OCI-LY7 (cell line): ENCODE measurements at regions not wholly inside any gene's neighbourhood (a gene's known extent, or its start where the extent isn't known, plus 50 kb on each side); places are given as distances from the start of the nearest gene placed in this dataset.

Experiments
- BruUV-seq: library from RNA; stranded (reverse); fragments of 400-500 nt; replicated peaks from 2 replicates; lab custom pipeline; 2021; lab: Mats Ljungman, UMichigan
- CTCF ChIA-PET: fragments of 300-600 bp; sonication (Branson Sonifier 250); formaldehyde crosslinking; loops from one replicate; lab custom pipeline; 2022; ENCODE audit warnings: antibody characterized with exemption; ENCODE audit not compliant: unreplicated experiment; lab: Charles Lee
- POLR2A ChIA-PET: fragments of 300-600 bp; sonication (Branson Sonifier 250); formaldehyde crosslinking; loops from one replicate; lab custom pipeline; 2022; ENCODE audit warnings: antibody characterized with exemption; lab: Charles Lee
- DNase-seq: peaks from one replicate; pipeline ENCODE4 v3.0.0-alpha.2; 2015; ENCODE audit warnings: low spot score
- H2AFZ ChIP-seq: fragments of 200-600 bp; sonication (generic), shearing (Covaris generic); 2 replicates; pipeline ENCODE4 v1.6.1; 2014; ENCODE audit warnings: mild to moderate bottlenecking, antibody characterized with exemption, low read length, moderate library complexity
- H3K27ac ChIP-seq: fragments of 200-600 bp; sonication (generic); 2 replicates; pipeline ENCODE4 v1.5.1; 2014; ENCODE audit warnings: mixed run types, low read depth, mild to moderate bottlenecking, moderate library complexity, low read length, inconsistent platforms; ENCODE audit not compliant: poor library complexity, severe bottlenecking
- H3K36me3 ChIP-seq: fragments of 200-600 bp; sonication (generic); 2 replicates; pipeline ENCODE4 v1.6.1; 2014; ENCODE audit warnings: mild to moderate bottlenecking, antibody characterized with exemption, low read length, moderate library complexity, mixed read lengths; ENCODE audit not compliant: insufficient read depth
- H3K4me1 ChIP-seq: fragments of 200-600 bp; sonication (generic); 2 replicates; pipeline ENCODE4 v1.5.1; 2014; ENCODE audit warnings: mild to moderate bottlenecking, low read length; ENCODE audit not compliant: insufficient read depth, poor library complexity, severe bottlenecking
- H3K4me2 ChIP-seq: fragments of 200-600 bp; sonication (generic); 2 replicates; pipeline ENCODE4 v1.6.1; 2014; ENCODE audit warnings: mild to moderate bottlenecking, low read length
- H3K4me3 ChIP-seq: fragments of 200-600 bp; sonication (generic); 2 replicates; pipeline ENCODE4 v1.5.1; 2014; ENCODE audit warnings: mild to moderate bottlenecking, low read depth, low read length; ENCODE audit not compliant: poor library complexity, severe bottlenecking
- H3K79me2 ChIP-seq: fragments of 200-600 bp; sonication (generic); 2 replicates; pipeline ENCODE4 v1.6.1; 2016; ENCODE audit warnings: low read depth, mild to moderate bottlenecking, low read length, moderate library complexity, mixed read lengths; ENCODE audit not compliant: insufficient read depth
- H3K9me2 ChIP-seq: fragments of 200-600 bp; sonication (generic); 2 replicates; pipeline ENCODE4 v1.6.1; 2016; ENCODE audit warnings: mild to moderate bottlenecking, low read length, mixed read lengths; ENCODE audit not compliant: insufficient read depth
- H3K9me3 ChIP-seq: fragments of 200-600 bp; sonication (generic); 2 replicates; pipeline ENCODE4 v1.6.1; 2014; ENCODE audit warnings: mild to moderate bottlenecking, mixed run types, low read length, mixed read lengths
- H4K20me1 ChIP-seq: fragments of 200-600 bp; sonication (generic); 2 replicates; pipeline ENCODE4 v1.6.1; 2014; ENCODE audit warnings: mild to moderate bottlenecking, antibody characterized with exemption, low read length, moderate library complexity, mixed read lengths; ENCODE audit not compliant: insufficient read depth
- EZH2phosphoT487 ChIP-seq: fragments of 200-600 bp; sonication (generic); IDR thresholded peaks from 2 replicates; pipeline ENCODE4 v1.6.1; 2018; ENCODE audit warnings: low read depth, borderline replicate concordance, mild to moderate bottlenecking, mixed run types, antibody characterized with exemption, low read length, moderate library complexity, mixed read lengths
- intact Hi-C: fragments of 100-400 bp; cut with micrococcal nuclease; formaldehyde crosslinking; loops from one replicate; pipeline ENCODE4 v1.10.0; 2022; ENCODE audit not compliant: unreplicated experiment
- TF ChIP-seq, protein P1 (sequence below): fragments of 200-600 bp; sonication (generic); conservative IDR thresholded peaks from 2 replicates; pipeline ENCODE4 v1.5.1; 2014; ENCODE audit warnings: mild to moderate bottlenecking, antibody characterized with exemption, low read length, moderate library complexity, mixed read lengths

- Histone ChIP-seq H3K79me2 (no peaks in the 10 kb centered on the region), H3K9me2 (no peaks in the 10 kb centered on the region), H3K4me1 (no peaks in the 10 kb centered on the region), H2AFZ (no peak overlapping the region), H3K36me3 (no peaks in the 10 kb centered on the region), H4K20me1 (no peaks in the 10 kb centered on the region), H3K4me3 (no peak overlapping the region), H3K9me3 (no peaks in the 10 kb centered on the region), H3K4me2 (no peak overlapping the region), H3K27ac (no peak overlapping the region)
- POLR2A ChIA-PET: interaction anchor here (0.6 to 0.7 kb wide), 2 partner anchors 9 to 32 kb away, joined by 3 read pairs; no protein-coding TSS in a partner anchor
- no peak for DNase-seq
- no TSS peak for BruUV-seq
- CTCF ChIA-PET: no interaction called here
- TF ChIP-seq, protein P1, sequence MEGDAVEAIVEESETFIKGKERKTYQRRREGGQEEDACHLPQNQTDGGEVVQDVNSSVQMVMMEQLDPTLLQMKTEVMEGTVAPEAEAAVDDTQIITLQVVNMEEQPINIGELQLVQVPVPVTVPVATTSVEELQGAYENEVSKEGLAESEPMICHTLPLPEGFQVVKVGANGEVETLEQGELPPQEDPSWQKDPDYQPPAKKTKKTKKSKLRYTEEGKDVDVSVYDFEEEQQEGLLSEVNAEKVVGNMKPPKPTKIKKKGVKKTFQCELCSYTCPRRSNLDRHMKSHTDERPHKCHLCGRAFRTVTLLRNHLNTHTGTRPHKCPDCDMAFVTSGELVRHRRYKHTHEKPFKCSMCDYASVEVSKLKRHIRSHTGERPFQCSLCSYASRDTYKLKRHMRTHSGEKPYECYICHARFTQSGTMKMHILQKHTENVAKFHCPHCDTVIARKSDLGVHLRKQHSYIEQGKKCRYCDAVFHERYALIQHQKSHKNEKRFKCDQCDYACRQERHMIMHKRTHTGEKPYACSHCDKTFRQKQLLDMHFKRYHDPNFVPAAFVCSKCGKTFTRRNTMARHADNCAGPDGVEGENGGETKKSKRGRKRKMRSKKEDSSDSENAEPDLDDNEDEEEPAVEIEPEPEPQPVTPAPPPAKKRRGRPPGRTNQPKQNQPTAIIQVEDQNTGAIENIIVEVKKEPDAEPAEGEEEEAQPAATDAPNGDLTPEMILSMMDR: no peak
- no peak for TF ChIP-seq EZH2phosphoT487
- intact Hi-C loops: no loop called here
Observed at GRCh38 chr4:12293906-12294525, 865.3 kb upstream of the HS3ST1 start.

GRCh38 chr4:12286351-12286750 is 857.7 kb upstream of the HS3ST1 start:
- POLR2A ChIA-PET: no interaction called here
- CTCF ChIA-PET: no interaction called here
- H4K20me1 ChIP-seq: no peaks in the 10 kb centered on the region
- H3K27ac ChIP-seq: no peak overlapping the region
- intact Hi-C loops: no loop called here
- no peaks in the 10 kb centered on the region for H3K79me2 ChIP-seq
- H3K9me2 ChIP-seq: no peaks in the 10 kb centered on the region
- no peaks in the 10 kb centered on the region for H3K36me3 ChIP-seq
- H3K4me1 ChIP-seq: no peaks in the 10 kb centered on the region
- no peak overlapping the region for H2AFZ ChIP-seq
- no peak for TF ChIP-seq EZH2phosphoT487
- TF ChIP-seq, protein P1: no peak
- no TSS peak for BruUV-seq
- DNase-seq: no peak
- no peak overlapping the region for H3K4me2 ChIP-seq
- no peaks in the 10 kb centered on the region; the same call in 1 of the 2 replicates for H3K9me3 ChIP-seq
- H3K4me3 ChIP-seq: no peak overlapping the region

- no peak overlapping the region for H3K27ac ChIP-seq
- POLR2A ChIA-PET: interaction anchor here (0.6 to 0.7 kb wide), 2 partner anchors 94 to 852 kb away, joined by 3 read pairs; no protein-coding TSS in a partner anchor
Observed at GRCh38 chr4:12270546-12270945, 841.9 kb upstream of the HS3ST1 start.

More at GRCh38 chr4:12270546-12270945, 841.9 kb upstream of the HS3ST1 start:
- Histone ChIP-seq H4K20me1 (no peaks in the 10 kb centered on the region), H3K9me2 (no peaks in the 10 kb centered on the region), H2AFZ (no peak overlapping the region), H3K4me2 (no peak overlapping the region), H3K36me3 (no peaks in the 10 kb centered on the region), H3K79me2 (no peaks in the 10 kb centered on the region), H3K4me1 (no peaks in the 10 kb centered on the region), H3K9me3 (no peaks in the 10 kb centered on the region), H3K4me3 (no peak overlapping the region)
- intact Hi-C loops: no loop called here
- no TSS peak for BruUV-seq
- TF ChIP-seq EZH2phosphoT487: no peak
- TF ChIP-seq, protein P1: no peak
- CTCF ChIA-PET: no interaction called here
- no peak for DNase-seq
